ENCODE measurements at regions not wholly inside any gene's neighbourhood (a gene's known extent, or its start where the extent isn't known, plus 50 kb on each side); places are given as distances from the start of the nearest gene placed in this dataset.

DNA sequence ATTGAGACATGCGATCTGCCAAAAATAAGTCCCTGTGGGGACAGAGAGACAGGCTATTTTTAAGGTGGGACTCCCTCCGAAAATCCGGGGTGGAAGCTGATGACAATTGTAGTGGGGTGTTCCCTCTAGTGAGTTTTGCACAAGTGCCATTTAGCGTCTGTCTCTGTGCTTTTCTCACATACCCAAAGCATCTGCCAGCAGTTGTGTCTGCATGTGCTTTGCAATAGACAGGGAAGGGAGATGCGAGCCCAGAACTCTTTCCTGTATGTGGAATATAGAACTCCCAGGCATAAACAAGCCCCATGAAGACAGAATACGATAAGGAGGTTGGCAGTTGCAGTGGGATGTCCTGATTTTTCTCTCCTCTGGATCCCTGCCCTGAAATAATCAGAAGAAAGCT, 282.7 kb upstream of the XYLT1 start:
- TF ChIP-seq, protein P1, sequence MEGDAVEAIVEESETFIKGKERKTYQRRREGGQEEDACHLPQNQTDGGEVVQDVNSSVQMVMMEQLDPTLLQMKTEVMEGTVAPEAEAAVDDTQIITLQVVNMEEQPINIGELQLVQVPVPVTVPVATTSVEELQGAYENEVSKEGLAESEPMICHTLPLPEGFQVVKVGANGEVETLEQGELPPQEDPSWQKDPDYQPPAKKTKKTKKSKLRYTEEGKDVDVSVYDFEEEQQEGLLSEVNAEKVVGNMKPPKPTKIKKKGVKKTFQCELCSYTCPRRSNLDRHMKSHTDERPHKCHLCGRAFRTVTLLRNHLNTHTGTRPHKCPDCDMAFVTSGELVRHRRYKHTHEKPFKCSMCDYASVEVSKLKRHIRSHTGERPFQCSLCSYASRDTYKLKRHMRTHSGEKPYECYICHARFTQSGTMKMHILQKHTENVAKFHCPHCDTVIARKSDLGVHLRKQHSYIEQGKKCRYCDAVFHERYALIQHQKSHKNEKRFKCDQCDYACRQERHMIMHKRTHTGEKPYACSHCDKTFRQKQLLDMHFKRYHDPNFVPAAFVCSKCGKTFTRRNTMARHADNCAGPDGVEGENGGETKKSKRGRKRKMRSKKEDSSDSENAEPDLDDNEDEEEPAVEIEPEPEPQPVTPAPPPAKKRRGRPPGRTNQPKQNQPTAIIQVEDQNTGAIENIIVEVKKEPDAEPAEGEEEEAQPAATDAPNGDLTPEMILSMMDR (IDR thresholded peaks at IDR 0.05): no peak
- no peak for TF ChIP-seq POLR2AphosphoS5 (IDR thresholded peaks at IDR 0.05)

All from breast epithelium (tissue), 3 donors.